GM18517 (cell line): ENCODE measurements at regions not wholly inside any gene's neighbourhood (a gene's known extent, or its start where the extent isn't known, plus 50 kb on each side); places are given as distances from the start of the nearest gene placed in this dataset.

Experiments used
- ATAC-seq: cut with Tn5 transposase; IDR thresholded peaks from one replicate; pipeline ENCODE4 v1.9.1; 2021; ENCODE audit warnings: mild to moderate bottlenecking, moderate library complexity; ENCODE audit not compliant: unreplicated experiment

- ATAC-seq = no peak
These were observed 91.4 kb upstream of the LRIG1 start for GRCh38 chr3:66592016-66592761.

- no peak for ATAC-seq
These were observed 92.3 kb upstream of the LRIG1 start for GRCh38 chr3:66592927-66593625.

GRCh38 chr3:66593978-66594377 is 93.2 kb upstream of the LRIG1 start:
- no peak for ATAC-seq

- ATAC-seq = no peak
These were observed 96.6 kb upstream of the LRIG1 start for GRCh38 chr3:66597308-66597863.

GRCh38 chr3:66598168-66598567 is 97.3 kb upstream of the LRIG1 start:
- ATAC-seq = no peak

- no peak for ATAC-seq
These were observed 101.4 kb upstream of the LRIG1 start for GRCh38 chr3:66602237-66602636.

GRCh38 chr3:66602691-66603090 is 101.9 kb upstream of the LRIG1 start:
- no peak for ATAC-seq

GRCh38 chr3:66603151-66603611 is 102.4 kb upstream of the LRIG1 start:
- no peak for ATAC-seq

- no peak for ATAC-seq
These were observed 103.7 kb upstream of the LRIG1 start for GRCh38 chr3:66604481-66604880.

- ATAC-seq = no peak
These were observed 105.3 kb upstream of the LRIG1 start for GRCh38 chr3:66606126-66606525.

- no peak for ATAC-seq
These were observed 106.0 kb upstream of the LRIG1 start for GRCh38 chr3:66606868-66607267.

GRCh38 chr3:66609660-66610561 is 109.1 kb upstream of the LRIG1 start:
- no peak for ATAC-seq

GRCh38 chr3:66610562-66610909 is 109.7 kb upstream of the LRIG1 start:
- no peak for ATAC-seq

GRCh38 chr3:66615643-66616301 is 115.0 kb upstream of the LRIG1 start:
- ATAC-seq = no peak

GRCh38 chr3:66617351-66617750 is 116.5 kb upstream of the LRIG1 start:
- no peak for ATAC-seq

GRCh38 chr3:66618066-66618465 is 117.2 kb upstream of the LRIG1 start:
- ATAC-seq = no peak

- no peak for ATAC-seq
These were observed 119.5 kb upstream of the LRIG1 start for GRCh38 chr3:66620296-66620695.

GRCh38 chr3:66622756-66623457 is 122.1 kb upstream of the LRIG1 start:
- ATAC-seq = no peak

GRCh38 chr3:66625505-66626216 is 124.8 kb upstream of the LRIG1 start:
- no peak for ATAC-seq
